NCI-H146 (cell line): ENCODE measurements at regions not wholly inside any gene's neighbourhood (a gene's known extent, or its start where the extent isn't known, plus 50 kb on each side); places are given as distances from the start of the nearest gene placed in this dataset.

Source experiments
- DNase-seq: peaks from one replicate; lab custom pipeline; 2025; lab: John Stamatoyannopoulos, UW

DNA sequence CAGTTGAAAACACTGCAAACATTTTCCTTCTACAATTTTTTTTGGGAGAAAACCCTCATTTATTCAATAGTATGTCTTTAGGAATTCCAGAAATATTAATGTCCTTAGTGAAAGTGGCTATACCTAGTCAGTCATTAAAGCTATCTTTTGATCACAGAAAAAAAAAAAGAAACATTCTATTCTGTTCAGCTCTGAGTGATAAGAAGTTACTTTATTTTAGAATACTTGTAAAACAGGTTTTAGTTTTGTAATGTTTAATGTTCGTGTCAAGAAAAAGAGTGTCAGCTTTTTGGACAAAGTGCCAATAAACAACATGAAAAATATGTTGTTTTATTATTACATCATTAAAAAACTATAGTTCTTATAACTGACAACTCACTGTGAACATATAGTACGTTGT, 240.4 kb downstream of the OGFRL1 start:
- no peak for DNase-seq

DNA sequence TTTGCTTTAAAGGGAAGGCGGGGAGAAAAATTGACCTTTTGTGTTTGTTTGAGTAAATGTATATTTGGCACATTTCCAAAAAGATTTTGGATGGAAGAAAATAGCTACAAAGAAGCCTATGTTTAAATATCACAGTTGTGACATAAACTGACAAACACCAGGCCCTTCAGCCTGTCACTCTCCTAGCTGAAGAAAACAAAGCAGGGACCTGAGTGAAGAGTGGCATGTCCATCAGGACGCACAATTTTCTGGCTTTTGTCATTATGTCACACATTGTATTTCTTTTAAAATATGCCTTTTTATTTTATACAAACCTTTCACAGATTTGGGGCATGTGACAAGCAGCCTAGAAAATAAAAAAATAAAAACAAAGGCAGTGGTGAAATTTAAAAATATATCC, 241.2 kb downstream of the OGFRL1 start:
- DNase-seq: no peak

DNA sequence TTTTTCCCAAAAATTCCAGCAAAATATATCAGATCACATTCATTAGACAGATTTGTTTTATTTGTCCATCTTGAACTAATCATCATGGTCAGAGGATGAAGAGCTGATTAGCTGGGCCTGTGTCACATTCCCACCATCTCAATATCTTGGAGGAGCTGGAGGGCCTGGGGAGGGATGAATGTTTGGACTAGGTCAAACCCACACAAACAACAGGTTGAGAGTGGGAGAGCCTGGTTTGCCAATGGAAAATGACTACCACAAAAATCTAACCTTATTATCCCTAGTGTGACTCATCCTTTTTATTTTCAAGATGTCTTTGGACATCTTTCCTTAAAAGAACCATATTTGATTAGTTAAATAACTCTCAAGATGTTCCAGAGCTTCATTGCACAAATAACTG, 242.4 kb downstream of the OGFRL1 start:
- no peak for DNase-seq

DNA sequence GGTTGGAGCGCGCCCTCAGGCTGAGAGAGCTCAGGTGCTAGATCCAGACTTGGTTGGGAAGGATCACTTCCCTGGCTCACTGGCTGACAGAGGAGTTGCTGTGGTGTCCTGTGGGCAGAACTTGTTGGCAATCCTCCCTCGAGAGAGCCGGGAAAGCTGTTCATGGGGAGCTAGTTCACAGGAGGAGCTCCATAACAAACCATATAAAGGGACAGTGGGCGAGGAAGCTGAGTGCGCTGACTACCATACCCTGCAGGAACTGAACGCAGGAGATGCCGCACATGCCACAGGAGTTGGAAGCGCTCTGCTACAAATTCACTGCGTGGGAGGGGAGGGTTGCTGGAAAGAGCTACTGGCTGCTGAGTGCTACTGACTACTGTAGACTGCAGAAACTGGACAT, 243.2 kb downstream of the OGFRL1 start:
- DNase-seq: no peak

DNA sequence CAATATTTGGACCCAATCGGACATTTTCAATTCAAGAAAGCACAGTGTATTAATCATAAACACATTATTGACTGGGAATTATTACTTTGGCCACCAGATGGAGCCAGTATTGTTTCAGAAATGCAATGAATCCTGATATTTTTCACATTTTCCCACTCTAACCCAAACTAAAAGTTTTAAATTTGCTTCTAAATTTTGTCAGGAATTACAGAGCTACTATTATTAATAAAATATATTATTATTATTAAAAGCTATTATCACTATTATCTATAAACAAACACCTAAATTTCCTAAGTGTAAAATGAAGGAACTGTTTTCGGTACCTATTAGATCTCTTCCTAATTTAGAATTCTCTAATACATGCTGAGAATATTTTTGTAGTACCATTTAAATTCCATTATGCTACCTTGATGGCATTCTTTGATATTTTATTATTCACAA, 245.3 kb downstream of the OGFRL1 start:
- no peak for DNase-seq

DNA sequence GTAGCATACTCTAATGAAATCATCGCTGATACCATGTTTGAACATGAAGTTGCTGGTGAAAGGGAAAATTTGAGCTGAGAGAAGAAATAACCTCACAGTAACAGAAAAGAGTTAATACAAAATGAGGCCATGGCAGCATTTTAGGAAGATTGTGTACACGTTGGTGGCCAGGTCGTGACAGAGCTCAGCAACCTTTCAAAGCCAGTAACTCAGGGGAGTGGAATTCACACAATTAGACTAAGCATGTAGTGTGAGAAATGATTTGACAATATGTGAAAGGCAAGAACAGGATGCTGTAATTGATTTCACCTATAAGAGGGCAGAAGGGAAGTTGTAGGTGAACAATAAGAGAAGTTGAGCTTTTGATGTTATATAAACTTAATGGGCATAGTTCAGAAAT, 246.3 kb downstream of the OGFRL1 start:
- no peak for DNase-seq

DNA sequence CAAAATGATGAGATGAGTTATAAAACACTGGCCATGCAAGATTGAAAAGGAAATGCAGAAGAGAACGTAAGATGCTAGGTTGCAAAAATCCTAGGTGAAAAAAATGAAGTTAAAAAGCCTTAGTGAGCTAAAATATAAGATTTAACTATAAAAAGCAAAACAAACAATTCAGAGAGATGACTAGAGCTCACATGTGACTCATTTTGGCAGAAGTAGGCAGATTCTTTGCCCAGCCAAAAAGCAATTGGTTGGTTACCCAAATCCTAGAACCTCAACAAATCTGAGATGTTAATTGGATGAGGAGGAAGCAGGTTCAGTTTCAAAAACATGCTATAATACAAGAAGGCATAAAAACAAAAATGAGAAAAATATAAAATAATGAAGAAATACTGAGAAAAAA, 249.1 kb downstream of the OGFRL1 start:
- no peak for DNase-seq

DNA sequence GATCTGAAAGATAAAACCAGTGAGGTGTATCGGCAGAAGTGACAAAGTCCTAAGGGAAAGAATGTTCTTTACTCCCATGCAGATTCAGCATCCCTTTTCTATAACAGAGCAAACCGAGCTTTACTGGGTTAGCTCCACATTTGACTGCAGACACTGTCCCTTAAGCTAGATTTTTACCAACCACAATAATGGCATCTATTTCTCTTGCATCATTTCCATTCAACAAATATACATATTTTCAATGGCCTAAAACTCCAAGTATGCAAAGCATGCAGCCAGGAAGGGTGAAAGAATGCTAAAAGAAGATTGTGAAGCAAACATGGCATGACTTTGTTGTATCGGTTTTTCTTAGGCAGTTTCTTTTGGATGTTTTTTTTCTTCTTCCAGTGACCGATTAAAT, 255.4 kb downstream of the OGFRL1 start:
- no peak for DNase-seq

DNA sequence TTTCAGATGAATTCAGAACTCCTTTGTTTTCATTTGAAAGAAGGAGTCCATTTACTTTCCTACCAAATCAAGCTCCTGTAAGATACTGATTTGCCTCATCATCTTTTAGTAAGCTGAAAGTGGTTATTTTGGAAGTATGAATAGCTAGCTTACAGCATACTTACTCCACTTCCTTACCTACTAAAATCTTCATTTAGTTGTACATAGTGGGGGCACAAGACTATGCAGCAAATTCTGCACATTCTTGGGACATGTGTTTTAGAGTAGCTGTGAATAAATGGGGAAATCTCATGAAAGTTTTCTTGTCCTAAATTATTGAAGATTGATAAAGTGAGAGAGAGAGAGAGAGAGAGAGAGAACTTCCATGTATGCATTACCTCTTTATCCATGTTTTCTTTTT, 256.3 kb downstream of the OGFRL1 start:
- no peak for DNase-seq

DNA sequence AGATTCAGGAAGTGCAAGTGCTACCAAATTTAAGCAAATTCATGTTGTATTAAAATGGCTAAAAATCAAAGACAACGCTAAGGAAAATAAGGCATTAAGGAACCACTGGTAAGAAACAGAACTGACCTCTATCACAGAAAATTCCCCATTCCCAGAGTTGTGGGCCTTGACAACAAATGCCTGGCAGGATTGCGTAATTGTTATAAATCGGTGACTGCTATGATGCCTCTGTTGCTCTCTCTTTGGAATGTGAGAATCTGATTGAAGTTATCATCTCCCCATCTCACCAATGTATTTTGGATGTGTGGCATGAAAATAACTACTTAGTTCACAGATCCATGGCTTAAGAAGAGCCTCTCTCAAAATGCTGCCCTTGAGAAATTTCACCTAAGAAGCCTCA, 257.3 kb downstream of the OGFRL1 start:
- DNase-seq: no peak

DNA sequence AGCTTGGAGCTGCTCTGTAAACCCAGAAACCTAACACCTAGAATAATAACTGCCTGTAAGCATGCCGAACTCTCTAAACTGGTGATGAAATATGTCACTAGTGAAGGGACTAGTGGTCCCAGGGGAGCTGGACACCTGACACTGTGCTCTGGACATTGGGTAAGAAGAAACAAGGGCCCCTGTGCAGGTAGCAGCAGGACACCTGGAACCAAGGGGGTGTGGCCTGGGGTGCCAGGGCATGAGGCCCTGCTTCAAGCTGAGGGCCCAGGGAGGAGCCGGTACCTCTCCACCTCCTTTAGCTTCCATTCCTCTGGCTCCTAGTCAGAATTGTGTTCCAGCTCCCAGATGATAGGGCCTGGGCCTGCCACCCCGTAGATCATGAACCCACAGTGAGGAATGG, 263.2 kb downstream of the OGFRL1 start:
- no peak for DNase-seq

DNA sequence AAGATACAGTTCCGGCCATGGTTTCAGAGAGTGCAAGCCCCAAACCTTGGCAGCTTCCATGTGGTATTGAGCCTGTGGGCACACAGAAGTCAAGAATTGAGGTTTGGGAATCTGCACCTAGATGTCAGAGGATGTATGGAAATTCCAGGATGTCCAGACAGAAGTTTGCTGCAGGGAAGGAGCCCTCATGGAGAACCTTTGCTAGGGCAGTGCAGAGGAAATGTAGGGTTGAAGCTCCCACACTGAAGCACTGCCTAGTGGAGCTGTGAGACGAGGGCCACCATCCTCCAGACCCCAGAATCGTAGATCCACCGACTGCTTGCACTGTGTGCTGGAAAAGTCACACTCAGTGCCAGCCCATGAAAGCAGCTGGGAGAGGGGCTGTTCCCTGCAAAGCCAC, 267.5 kb downstream of the OGFRL1 start:
- DNase-seq: no peak

DNA sequence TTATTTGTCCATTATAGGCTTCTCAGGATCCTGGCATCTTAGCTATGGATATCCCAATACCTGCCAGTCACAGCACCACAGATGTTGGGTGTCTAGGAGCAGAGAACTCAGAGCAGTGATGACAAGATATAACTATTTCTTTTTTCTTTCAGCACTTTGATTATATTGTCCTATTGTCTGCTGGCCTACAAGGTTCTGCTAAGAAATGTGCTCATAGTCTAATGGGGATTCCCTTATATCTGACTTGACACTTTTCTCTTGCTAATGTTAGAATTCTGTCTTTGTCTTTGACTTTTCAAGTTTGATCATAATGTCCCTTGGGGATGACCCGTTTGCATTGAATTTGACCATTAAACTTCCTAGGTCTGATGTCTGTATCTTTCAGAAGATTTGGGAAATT, 270.4 kb downstream of the OGFRL1 start:
- no peak for DNase-seq

DNA sequence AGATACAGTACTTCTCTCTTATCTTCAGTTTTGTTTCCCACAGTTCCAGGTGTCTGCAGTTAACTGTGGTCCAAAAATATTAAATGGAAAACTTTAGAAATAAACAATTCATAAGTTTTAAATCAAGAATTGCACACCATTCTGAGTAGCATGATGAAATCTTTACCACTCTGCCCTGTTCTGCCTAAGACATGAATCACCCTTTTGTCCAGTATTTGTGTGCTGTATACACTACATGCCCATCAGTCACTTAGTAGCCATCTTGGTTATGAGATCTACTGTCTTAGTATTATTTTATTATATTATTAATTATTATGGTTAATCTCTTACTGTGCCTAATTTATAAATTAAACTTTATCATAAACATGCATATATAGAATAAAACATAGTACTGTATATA, 279.0 kb downstream of the OGFRL1 start:
- DNase-seq: no peak

DNA sequence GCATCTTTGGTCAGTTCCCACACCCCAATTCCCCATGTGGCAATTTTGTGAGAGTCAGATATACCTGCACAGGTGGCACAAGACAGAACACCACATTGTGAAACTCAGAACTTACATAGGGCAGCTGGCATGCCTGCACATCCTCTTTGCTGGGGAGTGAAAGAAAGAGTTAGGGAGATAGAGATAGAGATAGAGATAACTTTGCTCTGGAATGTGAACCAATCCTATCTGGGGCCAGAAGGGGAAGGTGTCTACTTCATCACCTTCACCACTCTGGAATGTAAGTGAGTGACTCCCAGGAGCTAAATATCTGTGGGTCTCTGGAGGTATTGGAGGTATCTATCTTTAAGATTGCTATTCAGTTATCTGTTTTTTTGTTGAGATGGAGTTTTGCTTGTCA, 289.2 kb downstream of the OGFRL1 start:
- DNase-seq: no peak

DNA sequence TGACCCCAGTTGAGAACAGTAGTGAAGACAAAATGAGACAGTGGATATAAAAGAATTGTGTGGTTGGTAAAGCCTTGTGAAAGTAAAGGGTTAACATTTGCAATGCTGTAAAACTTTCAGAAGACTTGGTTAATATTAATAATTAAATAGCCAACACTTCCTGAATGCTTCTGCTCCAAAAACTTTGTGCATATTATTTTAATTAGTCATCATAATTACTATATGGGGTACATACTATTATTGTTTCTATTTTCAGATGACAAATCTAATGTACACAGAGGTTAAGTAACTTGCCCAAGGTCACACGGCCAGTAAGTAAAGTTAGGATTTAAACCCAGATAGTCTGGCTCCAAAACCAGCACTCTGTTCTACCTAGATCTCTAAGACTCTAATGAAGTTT, 291.3 kb downstream of the OGFRL1 start:
- DNase-seq: no peak

DNA sequence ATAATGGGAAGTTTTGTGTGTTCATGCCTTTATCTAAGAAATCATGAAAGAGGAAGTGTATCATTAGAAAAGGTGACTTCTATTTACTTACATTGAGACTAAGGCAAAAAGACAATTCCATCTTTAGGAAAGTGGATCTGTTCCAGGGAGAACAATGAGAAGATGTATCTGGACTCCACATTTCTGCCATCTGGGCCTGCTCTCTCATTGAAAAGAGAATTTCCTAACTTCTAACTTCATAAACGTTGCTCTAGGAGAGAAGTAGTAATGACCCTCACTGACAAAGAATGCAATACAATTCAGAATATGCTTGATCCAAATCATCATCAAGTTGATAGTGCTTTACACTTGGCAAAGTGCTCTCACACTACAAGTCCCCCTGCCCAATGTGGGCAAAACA, 294.2 kb downstream of the OGFRL1 start:
- DNase-seq: no peak

DNA sequence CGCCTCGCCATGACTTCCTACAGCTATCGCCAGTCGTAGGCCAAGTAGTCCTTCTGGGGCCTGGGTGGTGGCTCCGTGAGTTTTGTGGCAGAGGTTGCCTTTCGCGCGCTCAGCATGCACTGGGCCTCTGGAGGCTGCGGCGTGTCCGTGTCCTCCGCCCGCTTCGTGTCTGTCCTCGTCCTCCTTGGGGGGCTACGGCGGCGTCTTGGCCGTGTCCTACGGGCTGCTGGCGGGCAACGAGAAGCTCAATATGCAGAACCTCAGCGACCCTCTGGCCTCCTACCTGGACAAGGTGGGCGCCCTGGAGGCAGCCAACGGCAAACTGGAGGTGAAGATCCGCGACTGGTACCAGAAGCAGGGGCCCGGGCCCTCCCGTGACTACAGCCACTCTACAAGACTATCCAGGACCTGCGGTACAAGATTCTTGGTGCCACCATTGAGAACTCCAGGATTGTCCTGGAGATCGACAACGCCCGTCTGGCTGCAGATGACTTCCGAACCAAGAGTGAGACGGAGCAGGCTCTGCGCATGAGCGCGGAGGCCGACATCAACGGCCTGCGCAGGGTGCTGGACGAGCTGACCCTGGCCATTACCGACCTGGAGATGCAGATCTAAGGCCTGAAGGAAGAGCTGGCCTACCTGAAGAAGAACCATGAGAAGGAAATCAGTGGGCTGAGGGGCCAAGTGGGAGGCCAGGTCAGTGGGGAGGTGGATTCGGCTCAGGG, 296.3 kb downstream of the OGFRL1 start:
- DNase-seq: no peak

DNA sequence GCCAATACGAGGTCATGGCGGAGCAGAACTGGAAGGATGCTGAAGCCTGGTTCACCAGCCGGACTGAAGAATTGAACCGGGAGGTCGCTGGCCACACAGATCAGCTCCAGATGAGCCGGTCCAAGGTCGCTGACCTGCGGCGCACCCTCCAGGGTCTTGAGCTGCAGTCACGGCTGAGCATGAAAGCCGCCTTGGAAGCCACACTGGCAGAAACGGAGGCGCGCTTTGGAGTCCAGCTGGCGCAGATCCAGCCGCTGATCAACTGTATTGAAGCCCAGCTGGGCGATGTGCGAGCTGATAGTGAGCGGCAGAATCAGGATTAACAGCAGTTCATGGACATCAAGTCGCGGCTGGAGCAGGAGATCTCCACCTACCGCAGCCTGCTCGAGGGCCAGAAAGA, 296.9 kb downstream of the OGFRL1 start:
- no peak for DNase-seq

DNA sequence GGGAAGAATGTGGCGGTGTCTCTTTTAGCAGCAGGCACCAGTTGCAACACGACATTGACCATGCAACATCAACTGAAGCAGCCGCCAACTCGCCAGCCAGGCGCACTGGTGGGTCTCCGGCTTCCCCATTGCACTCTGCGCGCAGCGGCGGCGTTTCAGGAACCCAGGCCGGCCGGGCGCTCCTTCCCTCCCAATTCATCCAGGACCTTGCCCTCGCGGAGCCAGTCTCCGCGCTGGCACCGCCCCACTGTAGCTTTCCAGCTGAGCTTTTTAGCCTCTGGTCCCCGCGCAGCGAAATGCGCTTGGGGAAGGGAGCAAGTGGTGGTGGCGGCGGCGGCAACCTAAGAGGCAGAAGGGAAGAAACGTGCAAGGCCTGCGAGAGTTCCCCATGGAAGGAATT, 297.9 kb upstream of the RIMS1 start:
- DNase-seq: no peak

DNA sequence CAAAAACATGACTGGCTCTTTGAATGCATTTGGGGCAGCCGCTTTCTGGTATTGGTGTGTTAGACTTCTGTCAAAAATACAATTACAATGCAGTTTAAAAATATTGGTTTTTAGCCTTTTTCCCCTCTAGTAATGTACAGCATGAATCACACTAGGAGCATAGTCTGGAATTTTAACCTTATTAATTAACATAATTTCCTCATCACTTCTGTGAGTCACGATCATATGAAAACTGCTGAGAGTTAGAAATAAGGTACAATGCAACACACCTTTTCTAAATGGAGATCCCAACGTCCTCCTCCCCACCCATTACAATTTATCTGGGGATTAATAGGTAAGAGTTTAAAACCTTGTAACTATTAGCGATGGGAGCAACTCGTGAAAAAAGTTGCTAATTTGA, 297.1 kb upstream of the RIMS1 start:
- no peak for DNase-seq

DNA sequence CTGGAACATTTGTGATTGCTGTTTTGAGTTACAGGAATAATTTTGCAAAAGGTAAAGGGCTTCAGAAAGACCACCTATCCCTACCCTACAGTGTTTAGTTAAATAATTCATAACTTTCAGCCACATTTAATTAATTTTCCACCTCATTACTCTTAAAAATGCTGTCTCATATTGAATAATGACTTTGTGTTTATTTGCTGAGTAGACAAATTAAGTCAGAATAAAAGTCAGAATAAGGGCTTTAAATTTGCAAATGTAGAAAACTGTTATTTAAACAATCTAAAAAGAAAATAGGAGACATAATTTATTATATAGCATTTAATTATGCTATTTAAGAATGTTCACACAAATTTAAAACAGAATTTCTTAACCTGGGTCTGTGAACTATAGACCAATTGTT, 293.7 kb upstream of the RIMS1 start:
- DNase-seq: no peak

DNA sequence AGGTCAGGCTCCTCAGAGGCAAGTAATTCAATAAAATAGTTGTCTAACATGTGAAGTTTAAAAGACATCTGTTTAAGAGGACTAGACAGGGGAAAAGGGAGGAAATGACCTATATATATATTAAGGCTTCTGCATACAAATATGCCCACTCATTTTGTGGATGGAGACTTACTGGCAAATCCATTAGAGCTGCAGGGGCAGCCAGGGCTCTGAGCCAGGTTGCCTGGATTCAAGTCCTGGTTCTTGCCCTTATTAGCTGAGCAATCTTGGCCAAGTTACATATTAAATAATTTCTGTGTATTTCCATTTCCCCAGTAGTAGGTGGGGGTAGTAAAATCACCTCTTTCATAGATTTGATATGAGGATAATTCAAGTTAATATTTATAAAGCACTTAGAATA, 287.0 kb upstream of the RIMS1 start:
- no peak for DNase-seq

DNA sequence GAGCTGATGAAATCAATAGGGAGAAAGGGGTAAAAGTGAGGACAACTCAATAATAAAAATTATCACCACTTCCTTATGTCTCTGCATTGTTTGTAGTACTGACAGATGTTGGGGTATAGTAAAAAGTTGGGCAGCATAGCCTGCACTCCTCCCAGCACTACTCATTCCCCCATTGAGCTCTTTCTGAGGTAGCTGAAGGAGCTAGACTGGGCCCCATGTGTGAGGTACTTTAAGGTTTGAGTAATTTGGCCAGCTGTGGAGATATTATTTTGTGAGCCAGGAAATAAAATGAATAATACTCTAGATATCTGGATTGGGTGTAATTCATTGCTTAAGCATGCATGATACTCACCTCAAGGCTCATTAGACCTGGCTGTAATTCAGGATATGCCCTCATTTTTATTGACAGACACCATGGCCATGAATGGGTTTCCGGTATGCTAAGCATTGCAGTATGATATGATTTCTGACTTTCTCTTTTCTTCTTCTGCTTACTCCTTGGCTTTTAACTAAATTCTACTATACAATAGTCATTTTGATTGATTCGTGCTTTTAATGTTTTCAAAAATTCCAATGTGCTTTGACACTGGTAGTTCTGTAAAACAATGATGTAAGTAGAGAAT, 283.9 kb upstream of the RIMS1 start:
- DNase-seq: no peak
